ENCODE measurements at regions not wholly inside any gene's neighbourhood (a gene's known extent, or its start where the extent isn't known, plus 50 kb on each side); places are given as distances from the start of the nearest gene placed in this dataset.

DNA sequence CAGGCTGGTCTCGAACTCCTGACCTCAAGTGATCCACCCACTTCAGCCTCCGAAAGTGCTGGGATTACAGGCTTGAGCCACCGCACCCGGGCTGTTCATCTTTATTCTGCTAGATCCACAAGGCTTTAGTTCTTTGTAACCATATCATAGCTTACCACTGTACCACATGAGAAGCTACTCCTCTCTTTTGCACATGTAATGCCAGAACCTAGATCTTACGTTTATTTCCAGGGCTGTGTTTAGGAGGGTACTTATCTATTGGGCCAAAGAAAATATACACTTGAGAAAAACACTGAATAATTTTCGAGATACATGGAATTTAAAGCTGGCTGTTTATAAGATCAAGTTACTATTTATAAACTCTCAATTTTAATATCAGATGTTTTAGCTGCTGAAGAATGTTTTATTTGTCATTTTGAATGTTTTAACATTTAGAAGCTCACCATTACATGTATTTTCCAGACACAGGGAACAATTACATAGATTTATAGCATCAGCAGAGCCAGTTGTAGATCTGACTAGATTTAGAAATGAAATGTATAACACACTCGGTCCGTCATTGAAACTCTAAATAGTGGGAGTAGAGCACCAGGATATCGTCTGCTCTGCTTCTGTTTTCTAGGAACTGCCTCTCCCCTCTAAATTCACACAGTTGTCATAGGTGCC is 155.3 kb upstream of the HAND2 start:
- no peak for TF ChIP-seq GABPA (tag; conservative IDR thresholded peaks at IDR 0.05; ENCODE audit: low read depth)
- TF ChIP-seq ZKSCAN1 (IDR thresholded peaks at IDR 0.05; ENCODE audit: low read depth, low read length) = no peak
- TF ChIP-seq ZNF263 (CRISPR knock-in tag; IDR thresholded peaks at IDR 0.05; ENCODE audit: borderline replicate concordance) = no peak
- no peak for TF ChIP-seq MXI1 (IDR thresholded peaks at IDR 0.05; ENCODE audit: low read depth, low read length)
- TF ChIP-seq ZFP36 (IDR thresholded peaks at IDR 0.05; ENCODE audit: low read depth, low read length, partially characterized antibody) = no peak
- no peak for TF ChIP-seq TAF7 (tag; IDR thresholded peaks at IDR 0.05)
- no peak for TF ChIP-seq ZNF146 (CRISPR knock-in tag; IDR thresholded peaks at IDR 0.05; ENCODE audit: unreplicated experiment)
- TF ChIP-seq, protein P1, sequence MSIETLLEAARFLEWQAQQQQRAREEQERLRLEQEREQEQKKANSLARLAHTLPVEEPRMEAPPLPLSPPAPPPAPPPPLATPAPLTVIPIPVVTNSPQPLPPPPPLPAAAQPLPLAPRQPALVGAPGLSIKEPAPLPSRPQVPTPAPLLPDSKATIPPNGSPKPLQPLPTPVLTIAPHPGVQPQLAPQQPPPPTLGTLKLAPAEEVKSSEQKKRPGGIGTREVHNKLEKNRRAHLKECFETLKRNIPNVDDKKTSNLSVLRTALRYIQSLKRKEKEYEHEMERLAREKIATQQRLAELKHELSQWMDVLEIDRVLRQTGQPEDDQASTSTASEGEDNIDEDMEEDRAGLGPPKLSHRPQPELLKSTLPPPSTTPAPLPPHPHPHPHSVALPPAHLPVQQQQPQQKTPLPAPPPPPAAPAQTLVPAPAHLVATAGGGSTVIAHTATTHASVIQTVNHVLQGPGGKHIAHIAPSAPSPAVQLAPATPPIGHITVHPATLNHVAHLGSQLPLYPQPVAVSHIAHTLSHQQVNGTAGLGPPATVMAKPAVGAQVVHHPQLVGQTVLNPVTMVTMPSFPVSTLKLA (conservative IDR thresholded peaks at IDR 0.05) = no peak
- TF ChIP-seq SMAD1 (IDR thresholded peaks at IDR 0.05; ENCODE audit: low read depth, low read length, partially characterized antibody) = no peak

All from K562 (cell line).